GM23248 (cell line): ENCODE measurements at regions not wholly inside any gene's neighbourhood (a gene's known extent, or its start where the extent isn't known, plus 50 kb on each side); places are given as distances from the start of the nearest gene placed in this dataset.

ENCODE experiments used
- EZH2 ChIP-seq: fragments of 200-600 bp; sonication (generic); IDR thresholded peaks from 2 replicates; pipeline ENCODE4 v1.6.1; 2018; ENCODE audit warnings: antibody characterized with exemption, mild to moderate bottlenecking; ENCODE audit not compliant: insufficient read depth, poor library complexity, severe bottlenecking
- EZH2phosphoT487 ChIP-seq: fragments of 200-600 bp; sonication (generic); IDR thresholded peaks from 2 replicates; pipeline ENCODE4 v1.6.1; 2018; ENCODE audit warnings: antibody characterized with exemption, moderate library complexity, mild to moderate bottlenecking, low read depth; ENCODE audit not compliant: insufficient read depth

- TF ChIP-seq EZH2phosphoT487 (no peak), EZH2 (no peak)
These were observed 77.5 kb upstream of the CTSC start for GRCh38 chr11:88414981-88415413.
